SK-N-SH (cell line): ENCODE measurements at regions not wholly inside any gene's neighbourhood (a gene's known extent, or its start where the extent isn't known, plus 50 kb on each side); places are given as distances from the start of the nearest gene placed in this dataset.

ENCODE experiments used
- CTCF ChIA-PET: fragments of 300-600, 350-600 bp; formaldehyde crosslinking; extraction: SDS; loops from one replicate; lab custom pipeline; 2021; lab: Yijun Ruan, JAX
- POLR2A ChIA-PET: fragments of 350-600 bp; sonication (Branson Sonifier 250); formaldehyde crosslinking; extraction: SDS; loops from one replicate; lab custom pipeline; 2020; ENCODE audit warnings: antibody characterized with exemption, inconsistent platforms; lab: Yijun Ruan, JAX
- DNase-seq: peaks from one replicate; pipeline ENCODE4 v3.0.0; 2012
- H2AFZ ChIP-seq: fragments of 200-600 bp; sonication (generic); 2 replicates; pipeline ENCODE4 v1.8.1; 2016; ENCODE audit warnings: antibody characterized with exemption, mild to moderate bottlenecking, low read depth
- H3F3A ChIP-seq: fragments of 200-600 bp; sonication (generic); replicated peaks from 2 replicates; pipeline ENCODE3; 2016; ENCODE audit warnings: antibody characterized with exemption, mild to moderate bottlenecking; ENCODE audit not compliant: insufficient read depth
- H3K27ac ChIP-seq, 2 experiments: fragments of 200-500 bp in 1 of 2; fragments of 200-600 bp in 1 of 2; sonication (Bioruptor generic) in 1 of 2; sonication (generic), shearing (Covaris generic) in 1 of 2; 2 replicates each; pipeline versions ENCODE4 v1.5.1 to v1.6.1; 2014 to 2016; ENCODE audit warnings: low read depth in 2 of 2, inconsistent platforms in 1 of 2, low read length in 1 of 2, mild to moderate bottlenecking in 1 of 2, mixed read lengths in 1 of 2
- H3K27me3 ChIP-seq: fragments of 200-600 bp; sonication (generic), shearing (Covaris generic); 2 replicates; pipeline ENCODE4 v1.6.1; 2016; ENCODE audit warnings: mixed run types; ENCODE audit not compliant: insufficient read depth
- H3K36me3 ChIP-seq, 2 experiments: fragments of 200-500 bp in 1 of 2; fragments of 200-600 bp in 1 of 2; sonication (Bioruptor generic) in 1 of 2; sonication (generic) in 1 of 2; replicated peaks in 1 of 2; 2 replicates each; pipeline versions ENCODE3 to v1.5.1; 2014 to 2016; ENCODE audit warnings: low read length in 1 of 2, mild to moderate bottlenecking in 1 of 2; ENCODE audit not compliant: insufficient read depth in 2 of 2, control insufficient read depth in 1 of 2
- H3K4me1 ChIP-seq, 2 experiments: fragments of 200-500 bp in 1 of 2; fragments of 200-600 bp in 1 of 2; sonication (Bioruptor generic) in 1 of 2; sonication (generic), shearing (Covaris generic) in 1 of 2; 2 replicates each; pipeline versions ENCODE4 v1.5.1 to v1.6.1; 2014 to 2016; ENCODE audit warnings: low read depth in 1 of 2, low read length in 1 of 2, mixed run types in 1 of 2; ENCODE audit not compliant: insufficient read depth in 2 of 2, control insufficient read depth in 1 of 2
- H3K4me2 ChIP-seq: fragments of 200-600 bp; sonication (generic), shearing (Covaris generic); 2 replicates; pipeline ENCODE4 v1.6.1; 2017; ENCODE audit warnings: mixed run types
- H3K4me3 ChIP-seq, 2 experiments: fragments of 200-500 bp in 1 of 2; fragments of 200-600 bp in 1 of 2; sonication (Bioruptor generic) in 1 of 2; sonication (generic), shearing (Covaris generic) in 1 of 2; 2 replicates each; pipeline versions ENCODE4 v1.5.1 to v1.8.1; 2014 to 2016; ENCODE audit warnings: low read depth in 2 of 2, inconsistent platforms in 1 of 2, low read length in 1 of 2, mild to moderate bottlenecking in 1 of 2, mixed read lengths in 1 of 2, moderate library complexity in 1 of 2
- H3K79me2 ChIP-seq: fragments of 200-600 bp; sonication (generic); 2 replicates; pipeline ENCODE4 v1.8.1; 2017; ENCODE audit warnings: mild to moderate bottlenecking; ENCODE audit not compliant: insufficient read depth
- H3K9ac ChIP-seq: fragments of 200-600 bp; sonication (generic); 2 replicates; pipeline ENCODE4 v1.6.1; 2017; ENCODE audit warnings: mixed run types
- H3K9me2 ChIP-seq: fragments of 200-600 bp; sonication (generic); 2 replicates; pipeline ENCODE4 v1.6.1; 2017; ENCODE audit warnings: mixed run types
- H3K9me3 ChIP-seq: fragments of 200-600 bp; sonication (generic); 2 replicates; pipeline ENCODE4 v1.6.1; 2017; ENCODE audit warnings: mixed run types, mild to moderate bottlenecking, moderate library complexity
- H4K20me1 ChIP-seq: fragments of 200-600 bp; sonication (generic); 2 replicates; pipeline ENCODE4 v1.6.1; 2017; ENCODE audit warnings: mild to moderate bottlenecking, mixed run types; ENCODE audit not compliant: insufficient read depth
- CHD2 ChIP-seq: fragments of 150-350 bp; IDR thresholded peaks from 2 replicates; pipeline ENCODE4 v1.6.1; 2018; ENCODE audit warnings: low read length; ENCODE audit not compliant: partially characterized antibody
- CTCF ChIP-seq: fragments of 200-600 bp; sonication (generic); IDR thresholded peaks from 2 replicates; pipeline ENCODE4 v1.6.1; 2017; ENCODE audit warnings: antibody characterized with exemption, mild to moderate bottlenecking, moderate library complexity
- ELF1 ChIP-seq: IDR thresholded peaks from 2 replicates; pipeline ENCODE4 v1.4.0; 2012
- EP300 ChIP-seq, 2 experiments: IDR thresholded peaks; 2 replicates each; pipeline versions ENCODE4 v1.4.0 to v1.6.1; 2012; ENCODE audit warnings: borderline replicate concordance in 1 of 2, low read depth in 1 of 2, low read length in 1 of 2
- FOSL2 ChIP-seq: IDR thresholded peaks from 2 replicates; pipeline ENCODE4 v1.4.0; 2012; ENCODE audit warnings: low read depth, mild to moderate bottlenecking, moderate library complexity, borderline replicate concordance
- FOXJ3 ChIP-seq: sonication (generic); formaldehyde crosslinking; IDR thresholded peaks from 2 replicates; pipeline ENCODE4 v1.5.1; 2020; ENCODE audit warnings: mild to moderate bottlenecking, missing genetic modification reagents
- MEF2A ChIP-seq: IDR thresholded peaks from 2 replicates; pipeline ENCODE4 v1.4.0; 2012; ENCODE audit warnings: low read depth, borderline replicate concordance
- NFIC ChIP-seq: IDR thresholded peaks from 2 replicates; pipeline ENCODE4 v1.4.0; 2012; ENCODE audit warnings: borderline replicate concordance
- NRF1 ChIP-seq: IDR thresholded peaks from 2 replicates; pipeline ENCODE4 v1.6.1; 2012; ENCODE audit warnings: low read depth, mild to moderate bottlenecking, low read length
- RAD21 ChIP-seq: IDR thresholded peaks from 2 replicates; pipeline ENCODE4 v1.6.1; 2012; ENCODE audit warnings: mild to moderate bottlenecking, low read length
- RCOR1 ChIP-seq: fragments of 150-350 bp; IDR thresholded peaks from 2 replicates; pipeline ENCODE4 v1.6.1; 2017; ENCODE audit warnings: antibody characterized with exemption, low read length
- RXRA ChIP-seq: IDR thresholded peaks from 2 replicates; pipeline ENCODE4 v1.4.0; 2012; ENCODE audit warnings: low read depth, mild to moderate bottlenecking, borderline replicate concordance
- TAF1 ChIP-seq: IDR thresholded peaks from 2 replicates; pipeline ENCODE4 v1.6.1; 2012; ENCODE audit warnings: low read depth, mild to moderate bottlenecking, low read length, moderate library complexity, borderline replicate concordance
- TCF12 ChIP-seq: IDR thresholded peaks from 2 replicates; pipeline ENCODE4 v1.4.0; 2012
- YY1 ChIP-seq: IDR thresholded peaks from 2 replicates; pipeline ENCODE4 v1.4.0; 2012; ENCODE audit warnings: low read depth, mild to moderate bottlenecking
- ZBTB33 ChIP-seq: IDR thresholded peaks from 2 replicates; pipeline ENCODE4 v1.4.0; 2012; ENCODE audit warnings: low read depth, borderline replicate concordance
- WGBS: methylation state at CpG from one replicate; pipeline ENCODE4 v1.1.6; 2017; ENCODE audit warnings: low lambda C conversion rate; 5-methylcytosine and 5-hydroxymethylcytosine counted together
- TF ChIP-seq, protein P1 (sequence below): IDR thresholded peaks from 2 replicates; pipeline ENCODE4; 2012
- TF ChIP-seq, protein P2 (sequence below): fragments of 150-350 bp; IDR thresholded peaks from 2 replicates; pipeline ENCODE4 v1.6.1; 2016; ENCODE audit warnings: mild to moderate bottlenecking, low read depth, low read length
- TF ChIP-seq, protein P3 (sequence below): fragments of 150-350 bp; IDR thresholded peaks from 2 replicates; pipeline ENCODE4 v1.6.1; 2017; ENCODE audit warnings: antibody characterized with exemption, low read length, low read depth, borderline replicate concordance

DNA sequence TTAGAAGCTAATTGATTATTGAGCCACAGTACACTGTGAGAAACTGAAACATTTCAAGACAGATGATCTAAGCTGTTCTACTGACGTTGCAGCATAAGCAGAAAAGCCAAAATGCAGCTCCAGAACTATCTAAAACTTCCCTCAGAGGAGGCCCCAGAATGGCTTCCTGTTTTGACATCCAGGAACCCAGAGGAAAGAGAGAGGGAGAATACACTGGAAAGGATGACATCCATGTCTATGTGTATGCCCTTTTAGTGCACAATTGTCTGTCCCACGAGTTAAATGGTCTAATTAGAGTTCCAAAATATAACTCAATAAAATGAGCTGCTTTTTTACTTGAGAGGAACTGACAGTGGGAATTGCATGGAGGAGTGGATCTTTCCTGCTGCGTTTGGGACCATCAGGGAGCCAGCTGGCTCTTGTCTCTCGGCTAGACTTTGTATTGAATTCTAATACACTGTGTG lies 688.1 kb downstream of the ZNF385D start:
- ChIA-PET CTCF (interaction anchor here (1.5 kb wide), 1 partner anchor 11 kb away, joined by 5 read pairs; no protein-coding TSS in a partner anchor), POLR2A (no interaction called here)
- Histone ChIP-seq H3K36me3 (no peaks in the 10 kb centered on the region), H2AFZ (no peak overlapping the region), H3K9ac (no peak overlapping the region), H3K27ac (no peak overlapping the region), H4K20me1 (no peaks in the 10 kb centered on the region), H3K4me3 (no peak overlapping the region), H3K4me2 (no peak overlapping the region), H3K4me1 (no peaks in the 10 kb centered on the region), H3F3A (no peaks in the 10 kb centered on the region), H3K27me3 (no peaks in the 10 kb centered on the region), H3K79me2 (no peaks in the 10 kb centered on the region), H3K9me2 (no peaks in the 10 kb centered on the region), H3K9me3 (no peaks in the 10 kb centered on the region)
- no peak for DNase-seq
- 31% methylated on average over 4 of the region's 4 CpGs for WGBS
- TF ChIP-seq, protein P1, sequence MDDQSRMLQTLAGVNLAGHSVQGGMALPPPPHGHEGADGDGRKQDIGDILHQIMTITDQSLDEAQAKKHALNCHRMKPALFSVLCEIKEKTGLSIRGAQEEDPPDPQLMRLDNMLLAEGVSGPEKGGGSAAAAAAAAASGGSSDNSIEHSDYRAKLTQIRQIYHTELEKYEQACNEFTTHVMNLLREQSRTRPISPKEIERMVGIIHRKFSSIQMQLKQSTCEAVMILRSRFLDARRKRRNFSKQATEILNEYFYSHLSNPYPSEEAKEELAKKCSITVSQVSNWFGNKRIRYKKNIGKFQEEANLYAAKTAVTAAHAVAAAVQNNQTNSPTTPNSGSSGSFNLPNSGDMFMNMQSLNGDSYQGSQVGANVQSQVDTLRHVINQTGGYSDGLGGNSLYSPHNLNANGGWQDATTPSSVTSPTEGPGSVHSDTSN: no peak
- TF ChIP-seq RAD21: no peak
- no peak for TF ChIP-seq NFIC
- no peak for TF ChIP-seq MEF2A
- no peak for TF ChIP-seq NRF1
- no peak for TF ChIP-seq RCOR1
- no peak for TF ChIP-seq TCF12
- no peak for TF ChIP-seq YY1
- TF ChIP-seq EP300 (IDR thresholded peaks at IDR 0.05; ENCODE audit: borderline replicate concordance in 1 of 2, low read depth in 1 of 2, low read length in 1 of 2): no peak
- TF ChIP-seq, protein P2, sequence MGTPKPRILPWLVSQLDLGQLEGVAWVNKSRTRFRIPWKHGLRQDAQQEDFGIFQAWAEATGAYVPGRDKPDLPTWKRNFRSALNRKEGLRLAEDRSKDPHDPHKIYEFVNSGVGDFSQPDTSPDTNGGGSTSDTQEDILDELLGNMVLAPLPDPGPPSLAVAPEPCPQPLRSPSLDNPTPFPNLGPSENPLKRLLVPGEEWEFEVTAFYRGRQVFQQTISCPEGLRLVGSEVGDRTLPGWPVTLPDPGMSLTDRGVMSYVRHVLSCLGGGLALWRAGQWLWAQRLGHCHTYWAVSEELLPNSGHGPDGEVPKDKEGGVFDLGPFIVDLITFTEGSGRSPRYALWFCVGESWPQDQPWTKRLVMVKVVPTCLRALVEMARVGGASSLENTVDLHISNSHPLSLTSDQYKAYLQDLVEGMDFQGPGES: no peak
- TF ChIP-seq CHD2: no peak
- TF ChIP-seq, protein P3, sequence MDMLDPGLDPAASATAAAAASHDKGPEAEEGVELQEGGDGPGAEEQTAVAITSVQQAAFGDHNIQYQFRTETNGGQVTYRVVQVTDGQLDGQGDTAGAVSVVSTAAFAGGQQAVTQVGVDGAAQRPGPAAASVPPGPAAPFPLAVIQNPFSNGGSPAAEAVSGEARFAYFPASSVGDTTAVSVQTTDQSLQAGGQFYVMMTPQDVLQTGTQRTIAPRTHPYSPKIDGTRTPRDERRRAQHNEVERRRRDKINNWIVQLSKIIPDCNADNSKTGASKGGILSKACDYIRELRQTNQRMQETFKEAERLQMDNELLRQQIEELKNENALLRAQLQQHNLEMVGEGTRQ: no peak
- TF ChIP-seq FOSL2: no peak

DNA sequence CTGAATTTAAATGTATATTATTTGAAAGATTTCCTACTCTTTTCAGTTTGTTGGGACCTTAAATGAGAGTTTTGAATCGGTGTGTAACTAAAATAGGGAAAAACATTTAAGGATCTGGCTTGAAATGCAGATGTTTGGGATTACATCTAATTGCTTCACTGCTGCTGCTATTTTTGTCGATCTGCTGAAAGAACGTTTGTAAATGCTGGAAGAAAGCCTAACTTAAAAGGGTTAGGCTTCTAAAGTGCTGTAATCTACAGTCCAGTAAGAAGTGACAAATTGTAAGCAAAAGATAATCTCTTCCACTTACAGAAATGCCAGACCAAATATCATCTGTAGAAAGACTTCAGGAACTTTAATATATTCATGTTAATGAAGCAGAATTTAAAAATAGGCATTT lies 691.6 kb downstream of the ZNF385D start:
- Histone ChIP-seq H3K9ac (no peak overlapping the region), H3K4me1 (no peaks in the 10 kb centered on the region), H3F3A (no peaks in the 10 kb centered on the region), H2AFZ (no peak overlapping the region), H3K36me3 (no peaks in the 10 kb centered on the region), H3K79me2 (no peaks in the 10 kb centered on the region), H3K27me3 (no peaks in the 10 kb centered on the region), H3K9me2 (no peaks in the 10 kb centered on the region), H3K27ac (no peak overlapping the region), H3K4me2 (no peak overlapping the region), H3K4me3 (no peak overlapping the region), H4K20me1 (no peaks in the 10 kb centered on the region), H3K9me3 (no peaks in the 10 kb centered on the region)
- no peak for TF ChIP-seq TAF1
- TF ChIP-seq, protein P2: no peak
- no peak for TF ChIP-seq FOXJ3
- TF ChIP-seq CTCF: no peak
- TF ChIP-seq, protein P1: no peak
- no peak for TF ChIP-seq ZBTB33
- no peak for TF ChIP-seq NFIC
- TF ChIP-seq RCOR1: no peak
- no peak for TF ChIP-seq RXRA
- no peak for TF ChIP-seq ELF1
- no peak for DNase-seq
- ChIA-PET CTCF (no interaction called here), POLR2A (no interaction called here)
- 11% methylated on average over 3 of the region's 3 CpGs for WGBS
